ENCODE measurements at regions not wholly inside any gene's neighbourhood (a gene's known extent, or its start where the extent isn't known, plus 50 kb on each side); places are given as distances from the start of the nearest gene placed in this dataset.

DNA sequence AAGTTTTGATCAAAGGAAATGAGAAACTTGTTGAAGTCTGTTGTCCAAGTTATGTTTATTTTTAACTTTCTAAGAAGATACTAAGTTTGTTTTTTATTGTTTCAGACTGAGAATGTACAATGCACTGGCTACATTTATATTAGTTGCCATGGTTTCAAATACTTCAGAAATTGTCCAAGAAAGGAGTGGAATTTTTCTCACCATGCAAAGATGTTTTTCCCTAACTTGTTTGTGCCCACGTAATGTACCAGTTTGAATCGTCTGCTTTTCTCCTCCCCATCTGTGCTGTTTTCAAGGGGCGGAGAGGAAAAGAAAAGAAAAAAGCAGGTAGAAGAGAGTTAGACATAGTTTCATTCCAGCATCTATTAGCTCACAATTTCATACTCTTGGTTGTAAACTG lies 407.0 kb downstream of the KCTD16 start:
- H3K4me3 ChIP-seq (ENCODE audit: low read depth in 1 of 2, low read length in 2 of 2) = no peak overlapping the region
- H3K4me1 ChIP-seq (ENCODE audit: insufficient read depth, low read length) = no peaks in the 10 kb centered on the region
- no peak overlapping the region for H2AFZ ChIP-seq (ENCODE audit: low read depth, low read length)
- H3K4me2 ChIP-seq (ENCODE audit: insufficient read depth, low read length) = no peak overlapping the region
- no peak for TF ChIP-seq EZH2 (IDR thresholded peaks at IDR 0.05; ENCODE audit: borderline replicate concordance, low read depth, low read length, severe bottlenecking)
- TF ChIP-seq, protein P1, sequence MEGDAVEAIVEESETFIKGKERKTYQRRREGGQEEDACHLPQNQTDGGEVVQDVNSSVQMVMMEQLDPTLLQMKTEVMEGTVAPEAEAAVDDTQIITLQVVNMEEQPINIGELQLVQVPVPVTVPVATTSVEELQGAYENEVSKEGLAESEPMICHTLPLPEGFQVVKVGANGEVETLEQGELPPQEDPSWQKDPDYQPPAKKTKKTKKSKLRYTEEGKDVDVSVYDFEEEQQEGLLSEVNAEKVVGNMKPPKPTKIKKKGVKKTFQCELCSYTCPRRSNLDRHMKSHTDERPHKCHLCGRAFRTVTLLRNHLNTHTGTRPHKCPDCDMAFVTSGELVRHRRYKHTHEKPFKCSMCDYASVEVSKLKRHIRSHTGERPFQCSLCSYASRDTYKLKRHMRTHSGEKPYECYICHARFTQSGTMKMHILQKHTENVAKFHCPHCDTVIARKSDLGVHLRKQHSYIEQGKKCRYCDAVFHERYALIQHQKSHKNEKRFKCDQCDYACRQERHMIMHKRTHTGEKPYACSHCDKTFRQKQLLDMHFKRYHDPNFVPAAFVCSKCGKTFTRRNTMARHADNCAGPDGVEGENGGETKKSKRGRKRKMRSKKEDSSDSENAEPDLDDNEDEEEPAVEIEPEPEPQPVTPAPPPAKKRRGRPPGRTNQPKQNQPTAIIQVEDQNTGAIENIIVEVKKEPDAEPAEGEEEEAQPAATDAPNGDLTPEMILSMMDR (IDR thresholded peaks at IDR 0.05; ENCODE audit: borderline replicate concordance, extremely low read depth, low read length, poor library complexity, severe bottlenecking) = no peak
- H3K36me3 ChIP-seq (ENCODE audit: insufficient read depth, low read length) = no peaks in the 10 kb centered on the region
- no peaks in the 10 kb centered on the region for H3K9me3 ChIP-seq (ENCODE audit: insufficient read depth, low read length, severe bottlenecking)
- DNase-seq (no peak), ATAC-seq (ENCODE audit: insufficient read depth, low read depth) (no peak)
- no peaks in the 10 kb centered on the region for H3K27me3 ChIP-seq (ENCODE audit: insufficient read depth, low read length, poor library complexity)
- H3K9ac ChIP-seq (ENCODE audit: low read depth, low read length) = no peak overlapping the region
- no peaks in the 10 kb centered on the region for H3K79me2 ChIP-seq (ENCODE audit: insufficient read depth, low read length)
- H3K27ac ChIP-seq (ENCODE audit: low read length) = no peak overlapping the region
- no peaks in the 10 kb centered on the region for H4K20me1 ChIP-seq (ENCODE audit: insufficient read depth, low read length)

DNA sequence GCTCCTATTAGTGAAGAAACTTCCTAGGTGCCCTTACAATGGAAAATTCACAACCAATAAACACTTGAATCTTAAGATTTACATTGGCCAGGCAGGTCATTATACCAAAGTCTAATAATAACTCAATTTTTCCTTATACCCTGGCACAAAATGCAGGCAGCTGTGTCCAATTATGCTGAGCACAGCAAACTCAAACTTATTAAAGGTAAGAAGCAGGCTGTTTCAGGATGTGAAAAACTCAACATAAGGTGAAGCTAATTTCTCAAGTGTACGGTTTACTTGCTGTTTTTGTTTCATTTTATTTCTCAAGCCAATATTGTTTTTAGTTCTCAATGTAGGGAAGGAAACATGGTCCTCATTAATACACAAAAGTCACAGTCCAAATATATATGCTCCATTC lies 405.1 kb downstream of the KCTD16 start:
- Histone ChIP-seq H3K4me1 (ENCODE audit: insufficient read depth, low read length) (no peaks in the 10 kb centered on the region), H3K79me2 (ENCODE audit: insufficient read depth, low read length) (no peaks in the 10 kb centered on the region), H4K20me1 (ENCODE audit: insufficient read depth, low read length) (no peaks in the 10 kb centered on the region), H3K4me2 (ENCODE audit: insufficient read depth, low read length) (no peak overlapping the region), H2AFZ (ENCODE audit: low read depth, low read length) (no peak overlapping the region), H3K27me3 (ENCODE audit: insufficient read depth, low read length, poor library complexity) (no peaks in the 10 kb centered on the region), H3K4me3 (ENCODE audit: low read depth in 1 of 2, low read length in 2 of 2) (no peak overlapping the region), H3K9ac (ENCODE audit: low read depth, low read length) (no peak overlapping the region), H3K27ac (ENCODE audit: low read length) (no peak overlapping the region), H3K9me3 (ENCODE audit: insufficient read depth, low read length, severe bottlenecking) (no peaks in the 10 kb centered on the region), H3K36me3 (ENCODE audit: insufficient read depth, low read length) (no peaks in the 10 kb centered on the region)
- TF ChIP-seq EZH2 (IDR thresholded peaks at IDR 0.05; ENCODE audit: borderline replicate concordance, low read depth, low read length, severe bottlenecking) = no peak
- TF ChIP-seq, protein P1 (IDR thresholded peaks at IDR 0.05; ENCODE audit: borderline replicate concordance, extremely low read depth, low read length, poor library complexity, severe bottlenecking) = no peak
- DNase-seq = no peak
- ATAC-seq (ENCODE audit: insufficient read depth, low read depth) = no peak

DNA sequence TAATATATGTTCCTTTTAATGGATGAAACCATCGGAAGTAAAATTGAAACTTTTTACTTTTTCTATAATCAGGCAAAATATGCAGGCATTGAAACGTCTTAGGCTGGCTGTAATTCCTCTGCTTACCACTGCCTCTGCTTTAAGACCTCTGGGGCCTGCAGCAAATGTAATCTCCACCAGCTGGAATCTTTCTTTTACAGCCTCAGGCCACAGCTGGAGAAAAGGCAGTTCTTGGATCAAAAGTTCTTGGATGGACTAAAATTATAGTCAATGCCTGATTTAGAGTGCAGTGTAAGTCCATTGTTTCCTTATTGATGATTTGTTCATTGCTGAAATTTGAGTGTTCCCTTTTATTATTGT lies 396.7 kb downstream of the KCTD16 start:
- Histone ChIP-seq H3K4me3 (ENCODE audit: low read depth in 1 of 2, low read length in 2 of 2) (no peak overlapping the region), H3K36me3 (ENCODE audit: insufficient read depth, low read length) (no peaks in the 10 kb centered on the region), H3K27me3 (ENCODE audit: insufficient read depth, low read length, poor library complexity) (no peaks in the 10 kb centered on the region), H2AFZ (ENCODE audit: low read depth, low read length) (no peak overlapping the region), H3K9me3 (ENCODE audit: insufficient read depth, low read length, severe bottlenecking) (no peaks in the 10 kb centered on the region), H4K20me1 (ENCODE audit: insufficient read depth, low read length) (no peaks in the 10 kb centered on the region), H3K79me2 (ENCODE audit: insufficient read depth, low read length) (no peaks in the 10 kb centered on the region), H3K4me1 (ENCODE audit: insufficient read depth, low read length) (no peaks in the 10 kb centered on the region), H3K27ac (ENCODE audit: low read length) (no peak overlapping the region), H3K4me2 (ENCODE audit: insufficient read depth, low read length) (no peak overlapping the region), H3K9ac (ENCODE audit: low read depth, low read length) (no peak overlapping the region)
- ATAC-seq (ENCODE audit: insufficient read depth, low read depth) = no peak
- no peak for DNase-seq
- no peak for TF ChIP-seq EZH2 (IDR thresholded peaks at IDR 0.05; ENCODE audit: borderline replicate concordance, low read depth, low read length, severe bottlenecking)
- TF ChIP-seq, protein P1 (IDR thresholded peaks at IDR 0.05; ENCODE audit: borderline replicate concordance, extremely low read depth, low read length, poor library complexity, severe bottlenecking) = no peak
